ENCODE measurements at regions not wholly inside any gene's neighbourhood (a gene's known extent, or its start where the extent isn't known, plus 50 kb on each side); places are given as distances from the start of the nearest gene placed in this dataset.
A peak's percentile ranks its signal among the peaks of the same experiment; 100 is the strongest.

DNA sequence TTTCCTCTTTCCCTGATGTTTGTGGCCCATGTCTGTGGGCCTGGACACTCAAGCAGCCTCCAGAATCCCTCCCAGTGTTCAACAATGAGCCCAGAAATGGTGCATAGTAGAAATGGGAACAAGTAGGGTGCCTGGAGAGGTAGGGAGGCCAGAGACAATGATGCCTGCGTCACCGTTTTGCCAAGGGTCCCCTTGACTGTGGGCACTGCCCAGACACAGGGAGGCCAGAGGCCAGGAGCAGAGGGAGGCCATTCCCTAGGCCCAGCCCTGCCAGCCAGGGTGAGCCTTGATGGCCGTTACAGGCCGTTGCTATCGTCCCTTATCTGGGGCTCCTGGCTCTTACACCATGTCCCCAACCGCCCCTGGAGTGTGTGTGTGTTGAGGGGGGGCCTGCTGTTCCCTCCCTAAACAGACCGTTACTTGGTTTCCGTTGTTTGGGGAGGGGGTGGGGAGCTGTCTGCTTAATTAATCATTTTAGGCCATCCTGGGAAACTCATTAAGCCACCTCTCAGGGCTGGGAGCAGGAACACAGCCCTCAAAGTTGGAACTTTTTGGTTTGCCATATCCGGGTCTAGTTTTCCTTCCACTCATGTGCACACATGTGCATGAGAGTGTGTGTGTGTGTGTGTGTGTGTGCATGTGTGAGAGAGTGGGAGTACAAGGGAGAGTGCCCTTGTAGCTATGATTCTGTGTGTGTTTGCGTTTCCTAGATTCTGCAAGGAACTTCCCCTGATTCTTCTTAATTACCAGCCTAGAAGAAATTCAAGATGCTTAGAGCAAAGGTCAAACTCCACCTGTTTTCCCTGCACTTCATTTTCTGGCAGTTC lies 135.2 kb upstream of the HAAO start:
- Histone ChIP-seq H4K20me1 (ENCODE audit: insufficient read depth, low read length, poor library complexity, severe bottlenecking) (no peaks in the 10 kb centered on the region), H3F3A (ENCODE audit: low read depth) (no peaks in the 10 kb centered on the region), H3K9me2 (replicated peaks; ENCODE audit: low read depth, low read length) (no peaks in the 10 kb centered on the region), H3K4me2 (ENCODE audit: low read depth, low read length, poor library complexity, severe bottlenecking) (no peak overlapping the region), H3K79me2 (ENCODE audit: insufficient read depth, low read length) (no peaks in the 10 kb centered on the region), H2AFZ (ENCODE audit: low read length) (no peak overlapping the region), H3K4me3 (ENCODE audit: low read length, poor library complexity, severe bottlenecking) (no peak overlapping the region), H3K9ac (ENCODE audit: low read depth, low read length, poor library complexity, severe bottlenecking) (no peak overlapping the region), H3K27me3 (ENCODE audit: insufficient read depth, low read length, poor library complexity, severe bottlenecking) (no peaks in the 10 kb centered on the region), H3K36me3 (ENCODE audit: insufficient read depth, low read length) (no peaks in the 10 kb centered on the region), H3K4me1 (ENCODE audit: insufficient read depth, low read length, poor library complexity, severe bottlenecking) (no peaks in the 10 kb centered on the region), H3K9me3 (ENCODE audit: insufficient read depth, low read depth, low read length) (no peaks in the 10 kb centered on the region)
- TF ChIP-seq, protein P1, sequence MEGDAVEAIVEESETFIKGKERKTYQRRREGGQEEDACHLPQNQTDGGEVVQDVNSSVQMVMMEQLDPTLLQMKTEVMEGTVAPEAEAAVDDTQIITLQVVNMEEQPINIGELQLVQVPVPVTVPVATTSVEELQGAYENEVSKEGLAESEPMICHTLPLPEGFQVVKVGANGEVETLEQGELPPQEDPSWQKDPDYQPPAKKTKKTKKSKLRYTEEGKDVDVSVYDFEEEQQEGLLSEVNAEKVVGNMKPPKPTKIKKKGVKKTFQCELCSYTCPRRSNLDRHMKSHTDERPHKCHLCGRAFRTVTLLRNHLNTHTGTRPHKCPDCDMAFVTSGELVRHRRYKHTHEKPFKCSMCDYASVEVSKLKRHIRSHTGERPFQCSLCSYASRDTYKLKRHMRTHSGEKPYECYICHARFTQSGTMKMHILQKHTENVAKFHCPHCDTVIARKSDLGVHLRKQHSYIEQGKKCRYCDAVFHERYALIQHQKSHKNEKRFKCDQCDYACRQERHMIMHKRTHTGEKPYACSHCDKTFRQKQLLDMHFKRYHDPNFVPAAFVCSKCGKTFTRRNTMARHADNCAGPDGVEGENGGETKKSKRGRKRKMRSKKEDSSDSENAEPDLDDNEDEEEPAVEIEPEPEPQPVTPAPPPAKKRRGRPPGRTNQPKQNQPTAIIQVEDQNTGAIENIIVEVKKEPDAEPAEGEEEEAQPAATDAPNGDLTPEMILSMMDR (conservative IDR thresholded peaks at IDR 0.05; ENCODE audit: low read length): no peak
- no peak for TF ChIP-seq EZH2phosphoT487 (IDR thresholded peaks at IDR 0.05; ENCODE audit: borderline replicate concordance)

DNA sequence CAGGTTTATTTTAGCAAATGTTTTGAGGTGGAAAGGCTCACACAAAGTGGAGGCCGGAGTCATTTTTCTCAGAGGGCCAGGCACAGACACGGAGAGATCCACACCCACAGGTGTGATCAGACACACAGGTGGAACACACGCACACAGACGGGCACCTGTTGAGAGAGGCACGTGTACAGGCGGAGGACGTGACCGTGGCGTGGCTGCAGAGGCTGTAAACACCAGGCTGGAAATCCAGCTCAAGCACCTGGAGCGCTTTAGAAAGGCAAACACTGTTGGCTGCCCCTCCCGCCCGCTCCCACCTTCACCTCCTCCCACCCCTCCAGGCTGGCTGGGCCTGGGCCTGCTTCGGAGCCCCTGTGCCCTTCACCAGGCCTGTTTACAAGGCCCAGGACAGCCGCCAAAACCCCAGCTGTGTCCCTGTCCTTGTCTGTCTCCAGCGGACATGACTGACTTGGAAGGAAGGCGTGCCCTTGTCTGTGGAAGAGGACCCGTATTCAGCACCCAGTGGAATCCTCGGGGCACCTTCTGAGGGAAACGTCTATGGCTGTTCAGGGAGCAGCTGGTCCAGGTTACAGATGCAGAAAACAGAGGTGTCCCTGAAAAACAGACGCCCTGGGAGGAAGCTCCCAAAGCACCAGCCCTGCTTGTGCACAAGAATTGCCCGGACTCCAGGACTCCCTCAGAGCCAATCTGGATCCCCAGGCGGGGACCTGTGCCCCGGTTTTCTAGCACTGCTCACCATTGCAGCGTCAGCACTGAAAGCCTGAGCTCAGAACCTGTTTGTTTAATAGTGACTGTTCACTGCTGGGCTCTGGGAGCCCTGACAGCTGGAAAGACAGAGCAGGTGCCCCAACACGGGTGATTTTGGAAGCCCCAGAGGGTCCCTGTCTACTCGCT lies 134.3 kb upstream of the HAAO start:
- Histone ChIP-seq H3K9me2 (replicated peaks; ENCODE audit: low read depth, low read length) (no peaks in the 10 kb centered on the region), H3K36me3 (ENCODE audit: insufficient read depth, low read length) (no peaks in the 10 kb centered on the region), H3K9ac (ENCODE audit: low read depth, low read length, poor library complexity, severe bottlenecking) (no peak overlapping the region), H2AFZ (ENCODE audit: low read length) (no peak overlapping the region), H3F3A (ENCODE audit: low read depth) (no peaks in the 10 kb centered on the region), H3K4me3 (ENCODE audit: low read length, poor library complexity, severe bottlenecking) (no peak overlapping the region), H3K4me1 (ENCODE audit: insufficient read depth, low read length, poor library complexity, severe bottlenecking) (no peaks in the 10 kb centered on the region), H3K9me3 (ENCODE audit: insufficient read depth, low read depth, low read length) (no peaks in the 10 kb centered on the region), H3K4me2 (ENCODE audit: low read depth, low read length, poor library complexity, severe bottlenecking) (no peak overlapping the region), H3K79me2 (ENCODE audit: insufficient read depth, low read length) (no peaks in the 10 kb centered on the region), H4K20me1 (ENCODE audit: insufficient read depth, low read length, poor library complexity, severe bottlenecking) (no peaks in the 10 kb centered on the region), H3K27me3 (ENCODE audit: insufficient read depth, low read length, poor library complexity, severe bottlenecking) (no peaks in the 10 kb centered on the region)
- TF ChIP-seq, protein P1 (conservative IDR thresholded peaks at IDR 0.05; ENCODE audit: low read length): no peak
- TF ChIP-seq EZH2phosphoT487 (IDR thresholded peaks at IDR 0.05; ENCODE audit: borderline replicate concordance): no peak

DNA sequence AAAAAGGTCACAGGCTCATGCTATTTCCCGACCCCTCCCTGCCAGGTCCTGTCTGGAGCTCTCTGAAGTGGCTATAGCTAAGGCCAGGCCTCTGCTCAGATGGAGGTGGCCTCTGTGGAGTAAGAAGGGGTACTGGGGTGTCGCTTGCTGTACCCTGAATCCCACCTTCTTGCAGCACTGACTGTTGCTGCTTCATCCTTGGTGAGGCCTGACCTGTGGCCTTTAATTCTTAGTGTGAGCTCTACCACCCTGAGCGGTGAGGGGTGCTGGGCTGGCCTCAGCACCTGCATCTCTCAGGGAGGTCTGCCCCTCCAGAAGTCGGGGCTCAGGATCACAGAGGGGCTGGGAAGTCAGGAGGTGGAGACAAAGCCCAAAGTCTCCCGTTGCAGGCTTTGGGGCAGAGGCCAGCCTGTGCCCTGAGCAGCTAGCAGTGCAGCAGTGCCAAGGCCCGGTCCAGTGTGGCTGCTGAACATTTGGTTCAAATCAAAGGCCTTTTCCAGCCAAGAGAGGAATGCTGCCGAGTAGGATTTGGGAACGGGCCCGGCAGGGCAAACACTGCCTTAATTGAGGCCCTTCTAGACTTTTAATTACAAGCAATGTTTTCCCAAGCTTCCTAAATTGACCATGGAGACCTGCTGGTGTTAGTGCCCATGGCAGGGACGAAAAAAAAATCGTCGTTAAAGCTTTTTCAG lies 133.5 kb upstream of the HAAO start:
- no peak overlapping the region for H3K4me2 ChIP-seq (ENCODE audit: low read depth, low read length, poor library complexity, severe bottlenecking)
- TF ChIP-seq, protein P1 (conservative IDR thresholded peaks at IDR 0.05; ENCODE audit: low read length): no peak
- no peak for TF ChIP-seq EZH2phosphoT487 (IDR thresholded peaks at IDR 0.05; ENCODE audit: borderline replicate concordance)
- H3K27me3 ChIP-seq (ENCODE audit: insufficient read depth, low read length, poor library complexity, severe bottlenecking): no peaks in the 10 kb centered on the region
- H3K9me2 ChIP-seq (replicated peaks; ENCODE audit: low read depth, low read length): no peaks in the 10 kb centered on the region
- no peaks in the 10 kb centered on the region for H3K9me3 ChIP-seq (ENCODE audit: insufficient read depth, low read depth, low read length)
- no peaks in the 10 kb centered on the region for H3K79me2 ChIP-seq (ENCODE audit: insufficient read depth, low read length)
- no peak overlapping the region for H3K9ac ChIP-seq (ENCODE audit: low read depth, low read length, poor library complexity, severe bottlenecking)
- no peaks in the 10 kb centered on the region for H3K36me3 ChIP-seq (ENCODE audit: insufficient read depth, low read length)
- H2AFZ ChIP-seq (ENCODE audit: low read length): peak overlapping the region; percentile 24; the same call in 1 of the 2 replicates
- H4K20me1 ChIP-seq (ENCODE audit: insufficient read depth, low read length, poor library complexity, severe bottlenecking): no peaks in the 10 kb centered on the region
- no peaks in the 10 kb centered on the region for H3K4me1 ChIP-seq (ENCODE audit: insufficient read depth, low read length, poor library complexity, severe bottlenecking)
- no peaks in the 10 kb centered on the region for H3F3A ChIP-seq (ENCODE audit: low read depth)
- H3K4me3 ChIP-seq (ENCODE audit: low read length, poor library complexity, severe bottlenecking): no peak overlapping the region

Data from Loucy (cell line).